ACHN (cell line): ENCODE measurements at regions not wholly inside any gene's neighbourhood (a gene's known extent, or its start where the extent isn't known, plus 50 kb on each side); places are given as distances from the start of the nearest gene placed in this dataset.

Experiments used
- DNase-seq: peaks from one replicate; pipeline ENCODE4 v3.0.0-alpha.2; 2015
- in situ Hi-C: cut with HindIII; loops from 2 replicates; pipeline ENCODE4 v1.10.0; 2017; ENCODE audit warnings: low sequenced_read_pairs, low pct_ligation_motif_present, low pct_unique_long_range_greater_than_20kb

GRCh38 chr15:70531576-70531975, 231.8 kb downstream of the UACA start:
- DNase-seq: no peak
- in situ Hi-C loops: no loop called here

- DNase-seq: no peak
- in situ Hi-C loops: no loop called here
Observed at GRCh38 chr15:70530906-70531305, 232.5 kb downstream of the UACA start.

- in situ Hi-C loops: no loop called here
- DNase-seq: no peak
Observed at GRCh38 chr15:70530503-70530902, 232.9 kb downstream of the UACA start.

GRCh38 chr15:70530017-70530499, 233.3 kb downstream of the UACA start:
- in situ Hi-C loops: no loop called here

GRCh38 chr15:70528816-70529215, 234.5 kb downstream of the UACA start:
- no peak for DNase-seq
- in situ Hi-C loops: no loop called here

More at GRCh38 chr15:70530017-70530499, 233.3 kb downstream of the UACA start:
- no peak for DNase-seq

- peak; percentile 42 for DNase-seq
- in situ Hi-C loops: no loop called here
Observed at GRCh38 chr15:70528270-70528706, 235.1 kb downstream of the UACA start.

GRCh38 chr15:70526974-70527325, 236.4 kb downstream of the UACA start:
- in situ Hi-C loops: no loop called here

GRCh38 chr15:70526221-70526973, 237.0 kb downstream of the UACA start:
- DNase-seq: peak; percentile 3
- in situ Hi-C loops: no loop called here

More at GRCh38 chr15:70526974-70527325, 236.4 kb downstream of the UACA start:
- DNase-seq: no peak

GRCh38 chr15:70525551-70525950, 237.8 kb downstream of the UACA start:
- in situ Hi-C loops: no loop called here
- DNase-seq: no peak

GRCh38 chr15:70524470-70524869, 238.9 kb downstream of the UACA start:
- DNase-seq: no peak
- in situ Hi-C loops: no loop called here

GRCh38 chr15:70523616-70524015, 239.7 kb downstream of the UACA start:
- DNase-seq: no peak
- in situ Hi-C loops: no loop called here

GRCh38 chr15:70523192-70523591, 240.2 kb downstream of the UACA start:
- in situ Hi-C loops: no loop called here

GRCh38 chr15:70522323-70522966, 240.9 kb downstream of the UACA start:
- in situ Hi-C loops: no loop called here
- no peak for DNase-seq

More at GRCh38 chr15:70523192-70523591, 240.2 kb downstream of the UACA start:
- no peak for DNase-seq

- no peak for DNase-seq
- in situ Hi-C loops: no loop called here
Observed at GRCh38 chr15:70521576-70522322, 241.6 kb downstream of the UACA start.

GRCh38 chr15:70519616-70520015, 243.7 kb downstream of the UACA start:
- no peak for DNase-seq
- in situ Hi-C loops: no loop called here

- in situ Hi-C loops: no loop called here
- DNase-seq: no peak
Observed at GRCh38 chr15:70519004-70519365, 244.4 kb downstream of the UACA start.

GRCh38 chr15:70518201-70519003, 245.0 kb downstream of the UACA start:
- DNase-seq: no peak
- in situ Hi-C loops: no loop called here

- DNase-seq: no peak
- in situ Hi-C loops: no loop called here
Observed at GRCh38 chr15:70517194-70517590, 246.2 kb downstream of the UACA start.
